ENCODE measurements at regions not wholly inside any gene's neighbourhood (a gene's known extent, or its start where the extent isn't known, plus 50 kb on each side); places are given as distances from the start of the nearest gene placed in this dataset.
"Not testable (repeated sequence)": the region's sequence is repeated elsewhere in the genome, so short reads cannot be mapped to it uniquely, and the experiment has no call there.

GRCh38 chrX:14352511-14352910, 176.8 kb upstream of the GLRA2 start:
- POLR2A ChIA-PET (ENCODE audit: partially characterized antibody) = no interaction called here
- H3K36me3 Mint-ChIP-seq = no peaks in the 10 kb centered on the region

GRCh38 chrX:14351611-14352303, 177.6 kb upstream of the GLRA2 start:
- H3K9me3 ChIP-seq (ENCODE audit: control insufficient read depth in 1 of 2, low read length in 2 of 2) = no peaks in the 10 kb centered on the region
- Mint-ChIP-seq H3K4me1 (no peaks in the 10 kb centered on the region), H3K9me3 (peaks cover 0 to 14% (median 0%) of the 10 kb centered on the region in 8 donors), H3K27ac (no peak overlapping the region), H3K27me3 (no peaks in the 10 kb centered on the region), H3K36me3 (no peaks in the 10 kb centered on the region), H3K4me3 (no peak overlapping the region)
- POLR2A ChIA-PET (ENCODE audit: partially characterized antibody) = no interaction called here
- H3K27me3 ChIP-seq (ENCODE audit: insufficient read depth, low read length) = no peaks in the 10 kb centered on the region
- intact Hi-C loops (cut with micrococcal nuclease) = no loop called here
- DNase-seq = no peak
- CTCF ChIA-PET (ENCODE audit: partially characterized antibody) = no interaction called here
- H3K36me3 ChIP-seq (ENCODE audit: insufficient read depth, low read length) = no peaks in the 10 kb centered on the region
- no peak overlapping the region for H3K4me3 ChIP-seq (ENCODE audit: low read length in 2 of 2)
- no peak overlapping the region for H3K27ac ChIP-seq (ENCODE audit: low read depth, low read length)
- no peaks in the 10 kb centered on the region for H3K4me1 ChIP-seq (ENCODE audit: insufficient read depth, low read length)

More at GRCh38 chrX:14352511-14352910, 176.8 kb upstream of the GLRA2 start:
- H3K4me3 Mint-ChIP-seq = no peak overlapping the region
- Histone ChIP-seq H3K4me3 (ENCODE audit: low read length in 2 of 2) (no peak overlapping the region), H3K9me3 (ENCODE audit: control insufficient read depth in 1 of 2, low read length in 2 of 2) (no peaks in the 10 kb centered on the region), H3K27me3 (ENCODE audit: insufficient read depth, low read length) (no peaks in the 10 kb centered on the region), H3K27ac (ENCODE audit: low read depth, low read length) (no peak overlapping the region), H3K4me1 (ENCODE audit: insufficient read depth, low read length) (no peaks in the 10 kb centered on the region), H3K36me3 (ENCODE audit: insufficient read depth, low read length) (no peaks in the 10 kb centered on the region)
- intact Hi-C loops (cut with micrococcal nuclease) = no loop called here
- peaks cover 0 to 12% (median 0%) of the 10 kb centered on the region in 8 donors for H3K9me3 Mint-ChIP-seq
- no peak for DNase-seq
- no peak overlapping the region for H3K27ac Mint-ChIP-seq
- H3K27me3 Mint-ChIP-seq = no peaks in the 10 kb centered on the region
- CTCF ChIA-PET (ENCODE audit: partially characterized antibody) = no interaction called here
- H3K4me1 Mint-ChIP-seq = no peaks in the 10 kb centered on the region

GRCh38 chrX:14347523-14347922, 181.8 kb upstream of the GLRA2 start:
- intact Hi-C loops (cut with micrococcal nuclease) = no loop called here
- H3K36me3 Mint-ChIP-seq = no peaks in the 10 kb centered on the region
- ChIA-PET CTCF (ENCODE audit: partially characterized antibody) (no interaction called here), POLR2A (ENCODE audit: partially characterized antibody) (no interaction called here)
- H3K27me3 ChIP-seq (ENCODE audit: insufficient read depth, low read length) = no peaks in the 10 kb centered on the region
- DNase-seq = no peak
- H3K4me3 Mint-ChIP-seq = no peak overlapping the region
- H3K27ac Mint-ChIP-seq = no peak overlapping the region
- H3K36me3 ChIP-seq (ENCODE audit: insufficient read depth, low read length) = no peaks in the 10 kb centered on the region
- peaks cover 2 to 14% (median 5%) of the 10 kb centered on the region in 8 donors for H3K9me3 Mint-ChIP-seq
- H3K4me1 ChIP-seq (ENCODE audit: insufficient read depth, low read length) = no peaks in the 10 kb centered on the region
- H3K9me3 ChIP-seq (ENCODE audit: control insufficient read depth in 1 of 2, low read length in 2 of 2) = no peaks in the 10 kb centered on the region
- no peaks in the 10 kb centered on the region for H3K4me1 Mint-ChIP-seq
- H3K27ac ChIP-seq (ENCODE audit: low read depth, low read length) = no peak overlapping the region
- H3K4me3 ChIP-seq (ENCODE audit: low read length in 2 of 2) = no peak overlapping the region
- H3K27me3 Mint-ChIP-seq = no peaks in the 10 kb centered on the region

GRCh38 chrX:14344172-14344940, 185.0 kb upstream of the GLRA2 start:
- Histone ChIP-seq H3K4me3 (ENCODE audit: low read length in 2 of 2) (no peak overlapping the region), H3K36me3 (ENCODE audit: insufficient read depth, low read length) (no peaks in the 10 kb centered on the region), H3K27ac (ENCODE audit: low read depth, low read length) (no peak overlapping the region), H3K4me1 (ENCODE audit: insufficient read depth, low read length) (no peaks in the 10 kb centered on the region), H3K9me3 (ENCODE audit: control insufficient read depth in 1 of 2, low read length in 2 of 2) (no peaks in the 10 kb centered on the region), H3K27me3 (ENCODE audit: insufficient read depth, low read length) (no peaks in the 10 kb centered on the region)
- ChIA-PET CTCF (ENCODE audit: partially characterized antibody) (no interaction called here), POLR2A (ENCODE audit: partially characterized antibody) (no interaction called here)
- intact Hi-C loops (cut with micrococcal nuclease) = no loop called here
- Mint-ChIP-seq H3K27me3 (no peaks in the 10 kb centered on the region), H3K27ac (no peak overlapping the region), H3K4me1 (no peaks in the 10 kb centered on the region), H3K4me3 (no peak overlapping the region), H3K36me3 (no peaks in the 10 kb centered on the region), H3K9me3 (peaks cover 2 to 12% (median 4%) of the 10 kb centered on the region in 8 donors)
- no peak for DNase-seq

GRCh38 chrX:14309431-14309830, 219.9 kb upstream of the GLRA2 start:
- CTCF ChIA-PET (ENCODE audit: partially characterized antibody) = no interaction called here

GRCh38 chrX:14308976-14309375, 220.4 kb upstream of the GLRA2 start:
- H3K9me3 Mint-ChIP-seq; H3K4me1 Mint-ChIP-seq; CTCF ChIA-PET (ENCODE audit: partially characterized antibody); H3K9me3 ChIP-seq (ENCODE audit: control insufficient read depth in 1 of 2, low read length in 2 of 2); POLR2A ChIA-PET (ENCODE audit: partially characterized antibody); H3K27me3 Mint-ChIP-seq; DNase-seq; H3K27me3 ChIP-seq (ENCODE audit: insufficient read depth, low read length); H3K27ac ChIP-seq (ENCODE audit: low read depth, low read length); H3K36me3 Mint-ChIP-seq; H3K36me3 ChIP-seq (ENCODE audit: insufficient read depth, low read length); H3K27ac Mint-ChIP-seq; intact Hi-C loops (cut with micrococcal nuclease); H3K4me3 ChIP-seq (ENCODE audit: low read length in 2 of 2); H3K4me3 Mint-ChIP-seq; H3K4me1 ChIP-seq (ENCODE audit: insufficient read depth, low read length): not testable (repeated sequence)

More at GRCh38 chrX:14309431-14309830, 219.9 kb upstream of the GLRA2 start:
- H3K9me3 ChIP-seq (ENCODE audit: control insufficient read depth in 1 of 2, low read length in 2 of 2) = no peaks in the 10 kb centered on the region
- no peaks in the 10 kb centered on the region for H3K4me1 ChIP-seq (ENCODE audit: insufficient read depth, low read length)
- peaks cover 0 to 7% (median 0%) of the 10 kb centered on the region in 8 donors for H3K9me3 Mint-ChIP-seq
- no peak overlapping the region for H3K4me3 Mint-ChIP-seq
- intact Hi-C loops (cut with micrococcal nuclease) = no loop called here
- H3K27me3 ChIP-seq (ENCODE audit: insufficient read depth, low read length) = no peaks in the 10 kb centered on the region
- no peak overlapping the region for H3K4me3 ChIP-seq (ENCODE audit: low read length in 2 of 2)
- no peak overlapping the region for H3K27ac Mint-ChIP-seq
- H3K4me1 Mint-ChIP-seq = no peaks in the 10 kb centered on the region
- no peaks in the 10 kb centered on the region for H3K27me3 Mint-ChIP-seq
- H3K36me3 Mint-ChIP-seq = no peaks in the 10 kb centered on the region
- no peak for DNase-seq
- POLR2A ChIA-PET (ENCODE audit: partially characterized antibody) = no interaction called here
- H3K27ac ChIP-seq (ENCODE audit: low read depth, low read length) = no peak overlapping the region
- no peaks in the 10 kb centered on the region for H3K36me3 ChIP-seq (ENCODE audit: insufficient read depth, low read length)

GRCh38 chrX:14303891-14304290, 225.4 kb upstream of the GLRA2 start:
- H3K4me1 Mint-ChIP-seq = no peaks in the 10 kb centered on the region
- no peaks in the 10 kb centered on the region for H3K27me3 Mint-ChIP-seq
- POLR2A ChIA-PET (ENCODE audit: partially characterized antibody) = no interaction called here
- H3K27ac Mint-ChIP-seq = no peak overlapping the region
- no peaks in the 10 kb centered on the region for H3K36me3 ChIP-seq (ENCODE audit: insufficient read depth, low read length)
- intact Hi-C loops (cut with micrococcal nuclease) = no loop called here
- no peaks in the 10 kb centered on the region for H3K27me3 ChIP-seq (ENCODE audit: insufficient read depth, low read length)
- DNase-seq = no peak
- CTCF ChIA-PET (ENCODE audit: partially characterized antibody) = no interaction called here
- H3K9me3 ChIP-seq (ENCODE audit: control insufficient read depth in 1 of 2, low read length in 2 of 2) = no peaks in the 10 kb centered on the region
- no peak overlapping the region for H3K27ac ChIP-seq (ENCODE audit: low read depth, low read length)
- H3K36me3 Mint-ChIP-seq = no peaks in the 10 kb centered on the region
- H3K4me1 ChIP-seq (ENCODE audit: insufficient read depth, low read length) = no peaks in the 10 kb centered on the region
- H3K9me3 Mint-ChIP-seq = no peaks in the 10 kb centered on the region
- H3K4me3 ChIP-seq (ENCODE audit: low read length in 2 of 2) = no peak overlapping the region
- no peak overlapping the region for H3K4me3 Mint-ChIP-seq

Measured in CD4-positive, alpha-beta memory T cell (primary cell).